Fibroblast of villous mesenchyme (primary cell): ENCODE measurements at regions not wholly inside any gene's neighbourhood (a gene's known extent, or its start where the extent isn't known, plus 50 kb on each side); places are given as distances from the start of the nearest gene placed in this dataset.

Experiments used
- DNase-seq: peaks from one replicate; pipeline ENCODE4 v3.0.0-alpha.2; 2010; ENCODE audit warnings: low read depth
- H3K4me3 ChIP-seq: 2 replicates; pipeline ENCODE4 v1.5.1; 2011; ENCODE audit warnings: low read depth, mild to moderate bottlenecking, low read length
- CTCF ChIP-seq: IDR thresholded peaks from 2 replicates; pipeline ENCODE4 v1.5.1; 2012; ENCODE audit warnings: low read depth, mild to moderate bottlenecking, low read length; ENCODE audit not compliant: insufficient read depth

- no peak for DNase-seq
- no peak for TF ChIP-seq CTCF
- H3K4me3 ChIP-seq: no peak overlapping the region
Observed at GRCh38 chr10:31687663-31688482, 240.8 kb downstream of the ARHGAP12 start.

GRCh38 chr10:31686599-31686998 lies 242.0 kb downstream of the ARHGAP12 start:
- TF ChIP-seq CTCF: no peak
- no peak overlapping the region for H3K4me3 ChIP-seq
- no peak for DNase-seq

- no peak for DNase-seq
- TF ChIP-seq CTCF: no peak
- no peak overlapping the region for H3K4me3 ChIP-seq
Observed at GRCh38 chr10:31683682-31684081, 244.9 kb downstream of the ARHGAP12 start.

- DNase-seq: no peak
- no peak for TF ChIP-seq CTCF
- no peak overlapping the region for H3K4me3 ChIP-seq
Observed at GRCh38 chr10:31679936-31680335, 248.7 kb downstream of the ARHGAP12 start.

GRCh38 chr10:31678575-31679516 lies 249.8 kb downstream of the ARHGAP12 start:
- no peak for DNase-seq
- no peak for TF ChIP-seq CTCF
- H3K4me3 ChIP-seq: no peak overlapping the region

GRCh38 chr10:31678139-31678536 lies 250.5 kb downstream of the ARHGAP12 start:
- DNase-seq: no peak
- TF ChIP-seq CTCF: no peak

More at GRCh38 chr10:31678139-31678536, 250.5 kb downstream of the ARHGAP12 start:
- no peak overlapping the region for H3K4me3 ChIP-seq
